HG03159 (cell line): ENCODE measurements at regions not wholly inside any gene's neighbourhood (a gene's known extent, or its start where the extent isn't known, plus 50 kb on each side); places are given as distances from the start of the nearest gene placed in this dataset.
"Not testable (repeated sequence)": the region's sequence is repeated elsewhere in the genome, so short reads cannot be mapped to it uniquely, and the experiment has no call there.

Experiments used
- ATAC-seq: cut with Tn5 transposase; IDR thresholded peaks from one replicate; pipeline ENCODE4 v1.9.1; 2021; ENCODE audit warnings: mild to moderate bottlenecking, moderate library complexity; ENCODE audit not compliant: unreplicated experiment

GRCh38 chr18:57887543-57888383 is 84.6 kb upstream of the ATP8B1 start:
- ATAC-seq: no peak

- no peak for ATAC-seq
Measured at GRCh38 chr18:57885931-57886330, 82.8 kb upstream of the ATP8B1 start.

GRCh38 chr18:57882465-57882864 is 79.3 kb upstream of the ATP8B1 start:
- ATAC-seq: no peak

- peak; percentile 85 for ATAC-seq
Measured at GRCh38 chr18:57881818-57882413, 78.8 kb upstream of the ATP8B1 start.

GRCh38 chr18:57879924-57880323 is 76.8 kb upstream of the ATP8B1 start:
- not testable (repeated sequence) for ATAC-seq

- no peak for ATAC-seq
Measured at GRCh38 chr18:57869221-57869620, 66.1 kb upstream of the ATP8B1 start.

- no peak for ATAC-seq
Measured at GRCh38 chr18:57866355-57866754, 63.2 kb upstream of the ATP8B1 start.

GRCh38 chr18:57864615-57865121 is 61.6 kb upstream of the ATP8B1 start:
- ATAC-seq: no peak

- no peak for ATAC-seq
Measured at GRCh38 chr18:57863706-57864105, 60.6 kb upstream of the ATP8B1 start.

GRCh38 chr18:57859314-57859713 is 56.2 kb upstream of the ATP8B1 start:
- ATAC-seq: no peak

- ATAC-seq: no peak
Measured at GRCh38 chr18:57856557-57857280, 53.6 kb upstream of the ATP8B1 start.

- ATAC-seq: no peak
Measured at GRCh38 chr18:57856128-57856527, 53.0 kb upstream of the ATP8B1 start.

GRCh38 chr18:57855551-57855950 is 52.4 kb upstream of the ATP8B1 start:
- no peak for ATAC-seq

- no peak for ATAC-seq
Measured at GRCh38 chr18:57854726-57855125, 51.6 kb upstream of the ATP8B1 start.

GRCh38 chr18:57853864-57854263 is 50.7 kb upstream of the ATP8B1 start:
- ATAC-seq: no peak

- no peak for ATAC-seq
Measured at GRCh38 chr18:57853133-57853532, 50.0 kb upstream of the ATP8B1 start.
